HEK293 (cell line): ENCODE measurements at regions not wholly inside any gene's neighbourhood (a gene's known extent, or its start where the extent isn't known, plus 50 kb on each side); places are given as distances from the start of the nearest gene placed in this dataset.

ENCODE experiments used
- CTCF ChIA-PET: fragments of 350-600 bp; formaldehyde crosslinking; extraction: SDS; loops from one replicate; lab custom pipeline; 2021; ENCODE audit warnings: antibody characterized with exemption; lab: Yijun Ruan, JAX
- POLR2A ChIA-PET: fragments of 300-600 bp; formaldehyde crosslinking; extraction: SDS; loops from one replicate; lab custom pipeline; 2020; ENCODE audit warnings: antibody characterized with exemption, inconsistent platforms; lab: Yijun Ruan, JAX
- H3K27ac ChIP-seq: fragments of 200-500 bp; sonication (Bioruptor generic); 2 replicates; pipeline ENCODE4 v1.5.1; 2014; ENCODE audit warnings: low read depth, low read length, control low read depth, inconsistent platforms; ENCODE audit errors: extremely low read depth
- H3K36me3 ChIP-seq, 2 experiments: fragments of 200-500 bp in 1 of 2; sonication (Bioruptor generic) in 1 of 2; 1 replicate in 1 of 2; 2 replicates in 1 of 2; pipeline ENCODE4 v1.5.1; 2014 to 2017; ENCODE audit warnings: inconsistent platforms in 2 of 2, low read length in 2 of 2; ENCODE audit not compliant: control insufficient read depth in 2 of 2, insufficient read depth in 1 of 2
- H3K4me1 ChIP-seq: fragments of 200-500 bp; sonication (Bioruptor generic); 2 replicates; pipeline ENCODE4 v1.5.1; 2014; ENCODE audit warnings: mild to moderate bottlenecking, low read length, inconsistent platforms; ENCODE audit not compliant: control insufficient read depth, insufficient read depth
- H3K4me3 ChIP-seq: 2 replicates; pipeline ENCODE4 v1.5.1; 2011; ENCODE audit warnings: low read depth, mild to moderate bottlenecking, control low read depth, low read length, moderate library complexity
- H3K9me3 ChIP-seq: fragments of 200-500 bp; sonication (Bioruptor generic); 2 replicates; pipeline ENCODE4 v1.5.1; 2014; ENCODE audit warnings: low read depth, low read length, inconsistent platforms; ENCODE audit not compliant: control insufficient read depth, insufficient read depth
- GLIS2 ChIP-seq: fragments of 450-650 bp; formaldehyde crosslinking; IDR thresholded peaks from 2 replicates; pipeline ENCODE4 v1.5.1; 2016; ENCODE audit warnings: missing biosample characterization, missing genetic modification characterization
- HOXA7 ChIP-seq: sonication (generic); formaldehyde crosslinking; IDR thresholded peaks from 2 replicates; pipeline ENCODE4 v1.8.1; 2022; ENCODE audit warnings: missing genetic modification reagents, borderline replicate concordance
- HOXC10 ChIP-seq: sonication (generic); formaldehyde crosslinking; IDR thresholded peaks from 2 replicates; pipeline ENCODE4 v1.8.1; 2023; ENCODE audit warnings: mild to moderate bottlenecking, missing genetic modification reagents
- KLF9 ChIP-seq: fragments of 450-650 bp; formaldehyde crosslinking; IDR thresholded peaks from 2 replicates; pipeline ENCODE4 v1.5.1; 2016; ENCODE audit warnings: missing biosample characterization, missing genetic modification characterization, low read depth
- PRDM1 ChIP-seq: fragments of 450-650 bp; formaldehyde crosslinking; IDR thresholded peaks from 2 replicates; pipeline ENCODE4; 2016; ENCODE audit warnings: missing biosample characterization, missing genetic modification characterization
- SP2 ChIP-seq: fragments of 450-650 bp; formaldehyde crosslinking; IDR thresholded peaks from 2 replicates; pipeline ENCODE4 v1.5.1; 2016; ENCODE audit warnings: missing biosample characterization, missing genetic modification characterization
- ZIC2 ChIP-seq: fragments of 450-650 bp; formaldehyde crosslinking; IDR thresholded peaks from 2 replicates; pipeline ENCODE4 v1.5.1; 2016; ENCODE audit warnings: missing biosample characterization, missing genetic modification characterization
- ZNF114 ChIP-seq: fragments of 450-650 bp; formaldehyde crosslinking; IDR thresholded peaks from 2 replicates; pipeline ENCODE4 v1.5.0; 2017; ENCODE audit warnings: missing biosample characterization, missing genetic modification characterization
- ZNF138 ChIP-seq: fragments of 450-650 bp; formaldehyde crosslinking; IDR thresholded peaks from 2 replicates; pipeline ENCODE4 v1.5.1; 2016; ENCODE audit warnings: missing biosample characterization, missing genetic modification characterization, borderline replicate concordance
- ZNF155 ChIP-seq: fragments of 450-650 bp; formaldehyde crosslinking; IDR thresholded peaks from 2 replicates; pipeline ENCODE4 v1.5.1; 2016; ENCODE audit warnings: missing biosample characterization, missing genetic modification characterization
- ZNF202 ChIP-seq: fragments of 450-650 bp; formaldehyde crosslinking; IDR thresholded peaks from 2 replicates; pipeline ENCODE4 v1.5.1; 2016; ENCODE audit warnings: missing biosample characterization, missing genetic modification characterization, borderline replicate concordance
- ZNF211 ChIP-seq: fragments of 450-650 bp; formaldehyde crosslinking; IDR thresholded peaks from 2 replicates; pipeline ENCODE4 v1.5.1; 2016; ENCODE audit warnings: low read depth, missing biosample characterization, missing genetic modification characterization
- ZNF239 ChIP-seq: fragments of 450-650 bp; formaldehyde crosslinking; IDR thresholded peaks from 2 replicates; pipeline ENCODE4 v1.5.1; 2016; ENCODE audit warnings: missing biosample characterization, missing genetic modification characterization
- ZNF473 ChIP-seq: fragments of 450-650 bp; formaldehyde crosslinking; IDR thresholded peaks from 2 replicates; pipeline ENCODE4 v1.5.1; 2017; ENCODE audit warnings: missing biosample characterization, missing genetic modification characterization
- ZNF529 ChIP-seq: fragments of 450-650 bp; formaldehyde crosslinking; IDR thresholded peaks from 2 replicates; pipeline ENCODE4 v1.5.1; 2017; ENCODE audit warnings: missing genetic modification characterization, missing biosample characterization; ENCODE audit not compliant: insufficient replicate concordance
- ZNF596 ChIP-seq: fragments of 450-650 bp; IDR thresholded peaks from 2 replicates; pipeline ENCODE4 v1.5.0; 2018; ENCODE audit warnings: missing biosample characterization, mild to moderate bottlenecking, missing genetic modification characterization, moderate library complexity
- ZNF623 ChIP-seq: fragments of 450-650 bp; formaldehyde crosslinking; IDR thresholded peaks from 2 replicates; pipeline ENCODE4 v1.5.1; 2016; ENCODE audit warnings: missing biosample characterization, missing genetic modification characterization
- ZNF768 ChIP-seq: fragments of 450-650 bp; formaldehyde crosslinking; IDR thresholded peaks from 2 replicates; pipeline ENCODE4 v1.5.1; 2018; ENCODE audit warnings: missing biosample characterization, mild to moderate bottlenecking, missing genetic modification characterization
- ZNF830 ChIP-seq: fragments of 450-650 bp; IDR thresholded peaks from 2 replicates; pipeline ENCODE4 v1.5.0; 2018; ENCODE audit warnings: missing biosample characterization, missing genetic modification characterization, low read depth, mild to moderate bottlenecking, moderate library complexity
- ZSCAN23 ChIP-seq: fragments of 450-650 bp; formaldehyde crosslinking; IDR thresholded peaks from 2 replicates; pipeline ENCODE4 v1.5.1; 2016; ENCODE audit warnings: missing biosample characterization, missing genetic modification characterization
- ZXDB ChIP-seq: fragments of 450-650 bp; formaldehyde crosslinking; IDR thresholded peaks from 2 replicates; pipeline ENCODE4 v1.5.1; 2016; ENCODE audit warnings: missing biosample characterization, missing genetic modification characterization
- TF ChIP-seq, protein P1 (sequence below): fragments of 450-650 bp; formaldehyde crosslinking; IDR thresholded peaks from 2 replicates; pipeline ENCODE4 v1.5.1; 2016; ENCODE audit warnings: missing biosample characterization, missing genetic modification characterization
- TF ChIP-seq, protein P2 (sequence below): fragments of 450-650 bp; formaldehyde crosslinking; IDR thresholded peaks from 2 replicates; pipeline ENCODE4 v1.5.1; 2016; ENCODE audit warnings: missing biosample characterization, missing genetic modification characterization
- TF ChIP-seq, protein P3 (sequence below): fragments of 450-650 bp; formaldehyde crosslinking; IDR thresholded peaks from 2 replicates; pipeline ENCODE4 v1.5.1; 2016; ENCODE audit warnings: missing biosample characterization, missing genetic modification characterization
- TF ChIP-seq, protein P4 (sequence below): fragments of 450-650 bp; formaldehyde crosslinking; IDR thresholded peaks from 2 replicates; pipeline ENCODE4 v1.5.1; 2016; ENCODE audit warnings: missing biosample characterization, missing genetic modification characterization

DNA sequence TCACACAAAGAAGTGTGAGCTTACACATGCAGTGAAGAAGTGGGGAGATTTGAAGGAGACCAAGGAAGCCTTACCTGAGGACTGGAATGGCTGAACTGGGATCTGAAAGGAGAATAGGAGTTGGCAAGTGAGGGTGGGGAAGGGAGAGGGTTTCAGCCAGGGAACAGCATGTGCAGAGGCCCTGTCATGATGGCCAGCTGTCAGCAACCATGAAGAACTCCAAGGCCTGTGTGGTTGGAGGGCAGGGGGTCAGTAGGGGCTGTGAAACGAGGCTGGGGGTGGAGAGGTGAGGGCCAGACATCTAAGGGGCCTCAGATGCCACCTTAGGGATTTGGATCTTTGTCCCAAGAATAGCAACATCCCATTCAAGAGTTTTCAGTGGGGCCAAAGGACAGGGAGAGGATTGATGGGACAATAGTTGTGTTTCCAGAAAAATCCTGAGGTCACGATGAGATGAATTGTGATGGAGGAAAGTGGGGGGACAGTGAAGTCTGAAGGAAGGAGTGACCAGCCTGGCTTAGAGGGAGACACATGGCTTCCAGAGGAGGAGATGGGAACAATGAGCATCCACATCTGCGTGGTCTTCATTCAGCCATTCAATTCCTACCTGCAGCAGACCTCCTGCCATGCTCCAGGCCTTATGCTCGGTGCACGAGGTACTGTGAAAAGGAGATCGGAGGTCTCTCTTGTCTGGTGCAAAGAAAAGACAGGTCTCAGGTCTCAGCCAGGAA is 187.6 kb downstream of the MATN1 start (continued):
- TF ChIP-seq, protein P1, sequence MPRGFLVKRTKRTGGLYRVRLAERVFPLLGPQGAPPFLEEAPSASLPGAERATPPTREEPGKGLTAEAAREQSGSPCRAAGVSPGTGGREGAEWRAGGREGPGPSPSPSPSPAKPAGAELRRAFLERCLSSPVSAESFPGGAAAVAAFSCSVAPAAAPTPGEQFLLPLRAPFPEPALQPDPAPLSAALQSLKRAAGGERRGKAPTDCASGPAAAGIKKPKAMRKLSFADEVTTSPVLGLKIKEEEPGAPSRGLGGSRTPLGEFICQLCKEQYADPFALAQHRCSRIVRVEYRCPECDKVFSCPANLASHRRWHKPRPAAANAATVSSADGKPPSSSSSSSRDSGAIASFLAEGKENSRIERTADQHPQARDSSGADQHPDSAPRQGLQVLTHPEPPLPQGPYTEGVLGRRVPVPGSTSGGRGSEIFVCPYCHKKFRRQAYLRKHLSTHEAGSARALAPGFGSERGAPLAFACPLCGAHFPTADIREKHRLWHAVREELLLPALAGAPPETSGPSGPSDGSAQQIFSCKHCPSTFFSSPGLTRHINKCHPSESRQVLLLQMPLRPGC (tag by site-specific recombination), result no peak
- TF ChIP-seq PRDM1 (tag by site-specific recombination), result no peak
- no peak for TF ChIP-seq ZNF473 (tag by site-specific recombination)
- no peak for TF ChIP-seq ZNF623 (tag by site-specific recombination)
- TF ChIP-seq ZNF155 (tag by site-specific recombination), result no peak
- TF ChIP-seq GLIS2 (tag by site-specific recombination), result no peak
- no peak for TF ChIP-seq KLF9 (tag by site-specific recombination)
- no peak for TF ChIP-seq ZNF768 (tag by site-specific recombination)
- no peak for TF ChIP-seq ZNF202

DNA sequence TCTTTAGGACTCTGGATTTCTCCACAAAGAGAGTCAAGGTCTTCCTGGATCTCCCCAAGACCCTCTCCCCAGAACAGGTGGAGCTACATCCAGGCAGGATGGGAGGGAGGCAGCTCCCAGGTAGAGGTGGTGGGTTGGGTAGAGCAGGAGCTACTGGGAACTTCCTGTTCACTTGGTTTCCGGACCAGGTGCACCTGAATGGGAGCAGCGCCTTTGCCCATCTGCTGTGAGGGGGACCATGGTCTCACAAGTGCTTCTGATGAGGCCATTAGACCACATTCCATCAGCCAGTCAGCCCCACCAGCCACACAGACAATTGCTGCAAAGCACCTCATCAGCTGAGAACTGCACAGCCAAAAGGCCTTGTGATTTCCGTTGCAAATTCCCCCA is 188.8 kb downstream of the MATN1 start:
- Histone ChIP-seq H3K36me3 (no peaks in the 10 kb centered on the region), H3K4me1 (no peaks in the 10 kb centered on the region), H3K9me3 (no peaks in the 10 kb centered on the region), H3K27ac (no peak overlapping the region), H3K4me3 (no peak overlapping the region)
- TF ChIP-seq ZNF596 (tag by site-specific recombination), result no peak
- no peak for TF ChIP-seq ZNF239 (tag by site-specific recombination)
- no peak for TF ChIP-seq ZSCAN23 (tag by site-specific recombination)
- ChIA-PET CTCF (no interaction called here), POLR2A (no interaction called here)

DNA sequence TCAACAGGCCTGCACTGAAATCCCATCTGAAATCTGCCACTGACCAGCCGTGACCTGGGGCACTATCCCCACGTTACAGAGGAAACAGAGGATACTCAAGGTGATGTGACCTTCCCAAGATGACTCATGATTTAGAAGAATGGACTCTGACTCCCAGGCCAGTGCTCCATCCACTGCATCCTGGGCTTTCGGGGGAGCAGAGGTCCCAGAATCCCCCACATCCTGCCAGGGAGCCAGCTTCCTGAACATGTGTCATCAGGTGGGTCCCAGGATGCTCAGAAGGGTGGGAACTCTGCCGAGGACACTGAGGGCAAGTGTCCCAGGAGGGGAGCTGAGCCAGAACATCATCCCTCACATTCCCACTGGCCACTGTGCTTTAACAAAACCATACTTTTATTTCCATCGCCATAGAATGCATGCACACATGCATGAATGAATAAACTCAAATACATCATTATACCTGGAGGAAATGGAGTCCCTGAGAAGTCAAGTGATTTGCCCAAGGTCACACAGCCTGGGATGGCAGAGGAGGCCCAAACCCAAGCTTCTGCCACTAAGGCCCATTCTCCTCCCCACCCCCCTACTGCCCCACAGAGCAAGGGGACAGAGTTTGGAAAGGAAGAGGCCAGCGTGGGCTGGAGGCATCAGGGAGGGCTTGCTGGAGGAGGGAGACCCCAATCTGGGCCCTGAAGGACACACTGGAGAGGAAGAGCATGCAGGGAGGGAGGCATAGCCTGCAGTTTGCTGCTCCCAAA is 189.4 kb downstream of the MATN1 start:
- no peaks in the 10 kb centered on the region for H3K4me1 ChIP-seq
- ChIA-PET CTCF (no interaction called here), POLR2A (no interaction called here)

DNA sequence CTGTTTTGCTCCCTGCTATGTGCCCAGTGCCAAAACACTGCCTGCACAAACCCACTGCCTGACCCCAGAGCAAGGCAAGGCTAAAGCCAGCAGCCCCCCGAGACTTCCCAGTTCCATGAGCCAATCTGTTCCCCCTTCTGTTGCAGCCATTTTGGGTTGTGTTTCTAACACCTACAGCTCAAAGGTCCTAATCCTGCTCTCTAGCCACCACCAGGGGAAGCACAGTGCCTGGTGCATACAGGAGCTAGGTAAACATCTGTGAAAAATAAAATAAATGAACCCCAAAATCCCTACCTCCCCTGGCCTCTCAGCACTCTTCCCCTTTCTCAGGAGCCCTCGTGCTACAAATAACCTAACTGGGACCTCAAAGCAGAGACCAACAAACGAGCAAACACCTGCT is 190.2 kb downstream of the MATN1 start:
- H3K27ac ChIP-seq, result no peak overlapping the region
- H3K9me3 ChIP-seq, result no peaks in the 10 kb centered on the region
- POLR2A ChIA-PET, result no interaction called here
- H3K4me3 ChIP-seq, result no peak overlapping the region
- CTCF ChIA-PET, result no interaction called here
- H3K36me3 ChIP-seq, result no peaks in the 10 kb centered on the region
- H3K4me1 ChIP-seq, result no peaks in the 10 kb centered on the region
- TF ChIP-seq ZIC2 (no peak), ZXDB (tag by site-specific recombination) (no peak), ZNF830 (tag by site-specific recombination) (no peak), SP2 (tag by site-specific recombination) (no peak), HOXA7 (CRISPR knock-in tag) (no peak), HOXC10 (no peak), ZNF529 (no peak), ZNF114 (no peak), ZNF138 (tag by site-specific recombination) (no peak)
- TF ChIP-seq, protein P2, sequence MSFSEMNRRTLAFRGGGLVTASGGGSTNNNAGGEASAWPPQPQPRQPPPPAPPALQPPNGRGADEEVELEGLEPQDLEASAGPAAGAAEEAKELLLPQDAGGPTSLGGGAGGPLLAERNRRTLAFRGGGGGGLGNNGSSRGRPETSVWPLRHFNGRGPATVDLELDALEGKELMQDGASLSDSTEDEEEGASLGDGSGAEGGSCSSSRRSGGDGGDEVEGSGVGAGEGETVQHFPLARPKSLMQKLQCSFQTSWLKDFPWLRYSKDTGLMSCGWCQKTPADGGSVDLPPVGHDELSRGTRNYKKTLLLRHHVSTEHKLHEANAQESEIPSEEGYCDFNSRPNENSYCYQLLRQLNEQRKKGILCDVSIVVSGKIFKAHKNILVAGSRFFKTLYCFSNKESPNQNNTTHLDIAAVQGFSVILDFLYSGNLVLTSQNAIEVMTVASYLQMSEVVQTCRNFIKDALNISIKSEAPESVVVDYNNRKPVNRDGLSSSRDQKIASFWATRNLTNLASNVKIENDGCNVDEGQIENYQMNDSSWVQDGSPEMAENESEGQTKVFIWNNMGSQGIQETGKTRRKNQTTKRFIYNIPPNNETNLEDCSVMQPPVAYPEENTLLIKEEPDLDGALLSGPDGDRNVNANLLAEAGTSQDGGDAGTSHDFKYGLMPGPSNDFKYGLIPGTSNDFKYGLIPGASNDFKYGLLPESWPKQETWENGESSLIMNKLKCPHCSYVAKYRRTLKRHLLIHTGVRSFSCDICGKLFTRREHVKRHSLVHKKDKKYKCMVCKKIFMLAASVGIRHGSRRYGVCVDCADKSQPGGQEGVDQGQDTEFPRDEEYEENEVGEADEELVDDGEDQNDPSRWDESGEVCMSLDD, result no peak
- TF ChIP-seq, protein P3, sequence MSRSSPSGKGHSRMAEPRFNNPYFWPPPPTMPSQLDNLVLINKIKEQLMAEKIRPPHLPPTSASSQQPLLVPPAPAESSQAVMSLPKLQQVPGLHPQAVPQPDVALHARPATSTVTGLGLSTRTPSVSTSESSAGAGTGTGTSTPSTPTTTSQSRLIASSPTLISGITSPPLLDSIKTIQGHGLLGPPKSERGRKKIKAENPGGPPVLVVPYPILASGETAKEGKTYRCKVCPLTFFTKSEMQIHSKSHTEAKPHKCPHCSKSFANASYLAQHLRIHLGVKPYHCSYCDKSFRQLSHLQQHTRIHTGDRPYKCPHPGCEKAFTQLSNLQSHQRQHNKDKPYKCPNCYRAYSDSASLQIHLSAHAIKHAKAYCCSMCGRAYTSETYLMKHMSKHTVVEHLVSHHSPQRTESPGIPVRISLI (tag by site-specific recombination), result no peak

More for the DNA sequence above, 189.4 kb downstream of the MATN1 start:
- Histone ChIP-seq H3K36me3 (no peaks in the 10 kb centered on the region), H3K9me3 (no peaks in the 10 kb centered on the region), H3K27ac (no peak overlapping the region), H3K4me3 (no peak overlapping the region)
- TF ChIP-seq, protein P4, sequence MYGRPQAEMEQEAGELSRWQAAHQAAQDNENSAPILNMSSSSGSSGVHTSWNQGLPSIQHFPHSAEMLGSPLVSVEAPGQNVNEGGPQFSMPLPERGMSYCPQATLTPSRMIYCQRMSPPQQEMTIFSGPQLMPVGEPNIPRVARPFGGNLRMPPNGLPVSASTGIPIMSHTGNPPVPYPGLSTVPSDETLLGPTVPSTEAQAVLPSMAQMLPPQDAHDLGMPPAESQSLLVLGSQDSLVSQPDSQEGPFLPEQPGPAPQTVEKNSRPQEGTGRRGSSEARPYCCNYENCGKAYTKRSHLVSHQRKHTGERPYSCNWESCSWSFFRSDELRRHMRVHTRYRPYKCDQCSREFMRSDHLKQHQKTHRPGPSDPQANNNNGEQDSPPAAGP (tag by site-specific recombination), result no peak
- no peak for TF ChIP-seq ZNF211 (tag by site-specific recombination)
